ENCODE measurements at regions not wholly inside any gene's neighbourhood (a gene's known extent, or its start where the extent isn't known, plus 50 kb on each side); places are given as distances from the start of the nearest gene placed in this dataset.

GRCh38 chr10:104563051-104563450, 78.0 kb upstream of the SORCS3 start:
- TF ChIP-seq POLR2A (IDR thresholded peaks at IDR 0.05) (no peak), CTCF (IDR thresholded peaks at IDR 0.05) (no peak), EP300 (IDR thresholded peaks at IDR 0.05) (no peak), POLR2AphosphoS5 (IDR thresholded peaks at IDR 0.05) (no peak)
